H1 (cell line): ENCODE measurements at regions not wholly inside any gene's neighbourhood (a gene's known extent, or its start where the extent isn't known, plus 50 kb on each side); places are given as distances from the start of the nearest gene placed in this dataset.
A peak's percentile ranks its signal among the peaks of the same experiment; 100 is the strongest.

Experiments used
- RAD21 ChIP-seq, 2 experiments: IDR thresholded peaks in 1 of 2; conservative IDR thresholded peaks in 1 of 2; 2 replicates each; pipeline ENCODE4 v1.6.1; 2011; ENCODE audit warnings: low read depth in 2 of 2, low read length in 2 of 2, improper control_type of control experiment in 1 of 2, inconsistent platforms in 1 of 2, mild to moderate bottlenecking in 1 of 2, moderate library complexity in 1 of 2
- TF ChIP-seq, protein P1 (sequence below): fragments of 300-600 bp; sonication (generic); IDR thresholded peaks from 2 replicates; pipeline ENCODE4 v1.7.1; 2012; ENCODE audit warnings: low read length, moderate library complexity, mild to moderate bottlenecking, inconsistent platforms; ENCODE audit not compliant: insufficient replicate concordance

DNA sequence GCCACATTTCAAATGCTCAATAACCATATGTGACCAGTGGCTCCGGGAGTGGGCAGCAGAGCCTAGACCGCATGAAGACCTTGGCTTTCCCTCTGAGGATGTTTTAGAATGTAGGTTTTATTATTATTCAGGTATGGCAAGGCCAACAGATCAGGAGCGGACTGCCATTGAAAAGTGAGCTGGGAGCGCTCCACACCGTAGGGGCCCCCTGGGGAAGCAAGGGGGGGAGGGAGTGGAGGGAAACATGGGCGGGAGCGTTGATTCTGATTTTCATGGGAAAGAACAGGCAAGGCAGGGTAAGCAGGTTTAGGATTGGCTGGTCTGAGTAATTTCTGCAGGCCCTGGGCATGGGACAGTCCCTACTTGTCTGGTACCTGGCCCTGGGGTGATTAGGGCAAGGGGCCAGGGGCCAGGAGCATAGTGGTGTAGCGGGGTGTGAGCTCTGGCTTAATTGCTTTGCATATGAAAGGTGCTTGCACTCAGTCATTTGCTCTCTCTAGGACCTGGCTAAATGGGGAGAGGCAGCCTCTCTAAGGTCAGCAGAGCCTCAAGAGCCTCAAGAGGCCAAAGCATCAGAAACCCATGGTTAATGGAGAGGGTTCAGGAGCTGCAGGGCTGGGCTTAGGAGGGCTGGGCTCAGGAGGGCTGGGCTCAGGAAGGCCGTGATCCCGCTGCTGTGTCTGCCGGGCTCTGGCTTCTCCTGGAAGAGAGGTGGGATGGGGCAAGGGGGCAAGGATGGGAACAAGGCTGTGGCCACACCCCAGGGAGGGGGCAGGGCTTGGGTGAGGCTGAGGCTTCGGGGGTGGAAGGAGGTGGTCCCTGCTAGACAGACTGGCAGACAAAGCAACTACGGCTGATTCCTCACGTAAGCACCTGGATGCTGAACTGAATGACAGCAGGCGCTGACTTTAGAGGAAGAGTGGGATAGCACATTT is 82.0 kb upstream of the WASF3 start (continued):
- TF ChIP-seq, protein P1, sequence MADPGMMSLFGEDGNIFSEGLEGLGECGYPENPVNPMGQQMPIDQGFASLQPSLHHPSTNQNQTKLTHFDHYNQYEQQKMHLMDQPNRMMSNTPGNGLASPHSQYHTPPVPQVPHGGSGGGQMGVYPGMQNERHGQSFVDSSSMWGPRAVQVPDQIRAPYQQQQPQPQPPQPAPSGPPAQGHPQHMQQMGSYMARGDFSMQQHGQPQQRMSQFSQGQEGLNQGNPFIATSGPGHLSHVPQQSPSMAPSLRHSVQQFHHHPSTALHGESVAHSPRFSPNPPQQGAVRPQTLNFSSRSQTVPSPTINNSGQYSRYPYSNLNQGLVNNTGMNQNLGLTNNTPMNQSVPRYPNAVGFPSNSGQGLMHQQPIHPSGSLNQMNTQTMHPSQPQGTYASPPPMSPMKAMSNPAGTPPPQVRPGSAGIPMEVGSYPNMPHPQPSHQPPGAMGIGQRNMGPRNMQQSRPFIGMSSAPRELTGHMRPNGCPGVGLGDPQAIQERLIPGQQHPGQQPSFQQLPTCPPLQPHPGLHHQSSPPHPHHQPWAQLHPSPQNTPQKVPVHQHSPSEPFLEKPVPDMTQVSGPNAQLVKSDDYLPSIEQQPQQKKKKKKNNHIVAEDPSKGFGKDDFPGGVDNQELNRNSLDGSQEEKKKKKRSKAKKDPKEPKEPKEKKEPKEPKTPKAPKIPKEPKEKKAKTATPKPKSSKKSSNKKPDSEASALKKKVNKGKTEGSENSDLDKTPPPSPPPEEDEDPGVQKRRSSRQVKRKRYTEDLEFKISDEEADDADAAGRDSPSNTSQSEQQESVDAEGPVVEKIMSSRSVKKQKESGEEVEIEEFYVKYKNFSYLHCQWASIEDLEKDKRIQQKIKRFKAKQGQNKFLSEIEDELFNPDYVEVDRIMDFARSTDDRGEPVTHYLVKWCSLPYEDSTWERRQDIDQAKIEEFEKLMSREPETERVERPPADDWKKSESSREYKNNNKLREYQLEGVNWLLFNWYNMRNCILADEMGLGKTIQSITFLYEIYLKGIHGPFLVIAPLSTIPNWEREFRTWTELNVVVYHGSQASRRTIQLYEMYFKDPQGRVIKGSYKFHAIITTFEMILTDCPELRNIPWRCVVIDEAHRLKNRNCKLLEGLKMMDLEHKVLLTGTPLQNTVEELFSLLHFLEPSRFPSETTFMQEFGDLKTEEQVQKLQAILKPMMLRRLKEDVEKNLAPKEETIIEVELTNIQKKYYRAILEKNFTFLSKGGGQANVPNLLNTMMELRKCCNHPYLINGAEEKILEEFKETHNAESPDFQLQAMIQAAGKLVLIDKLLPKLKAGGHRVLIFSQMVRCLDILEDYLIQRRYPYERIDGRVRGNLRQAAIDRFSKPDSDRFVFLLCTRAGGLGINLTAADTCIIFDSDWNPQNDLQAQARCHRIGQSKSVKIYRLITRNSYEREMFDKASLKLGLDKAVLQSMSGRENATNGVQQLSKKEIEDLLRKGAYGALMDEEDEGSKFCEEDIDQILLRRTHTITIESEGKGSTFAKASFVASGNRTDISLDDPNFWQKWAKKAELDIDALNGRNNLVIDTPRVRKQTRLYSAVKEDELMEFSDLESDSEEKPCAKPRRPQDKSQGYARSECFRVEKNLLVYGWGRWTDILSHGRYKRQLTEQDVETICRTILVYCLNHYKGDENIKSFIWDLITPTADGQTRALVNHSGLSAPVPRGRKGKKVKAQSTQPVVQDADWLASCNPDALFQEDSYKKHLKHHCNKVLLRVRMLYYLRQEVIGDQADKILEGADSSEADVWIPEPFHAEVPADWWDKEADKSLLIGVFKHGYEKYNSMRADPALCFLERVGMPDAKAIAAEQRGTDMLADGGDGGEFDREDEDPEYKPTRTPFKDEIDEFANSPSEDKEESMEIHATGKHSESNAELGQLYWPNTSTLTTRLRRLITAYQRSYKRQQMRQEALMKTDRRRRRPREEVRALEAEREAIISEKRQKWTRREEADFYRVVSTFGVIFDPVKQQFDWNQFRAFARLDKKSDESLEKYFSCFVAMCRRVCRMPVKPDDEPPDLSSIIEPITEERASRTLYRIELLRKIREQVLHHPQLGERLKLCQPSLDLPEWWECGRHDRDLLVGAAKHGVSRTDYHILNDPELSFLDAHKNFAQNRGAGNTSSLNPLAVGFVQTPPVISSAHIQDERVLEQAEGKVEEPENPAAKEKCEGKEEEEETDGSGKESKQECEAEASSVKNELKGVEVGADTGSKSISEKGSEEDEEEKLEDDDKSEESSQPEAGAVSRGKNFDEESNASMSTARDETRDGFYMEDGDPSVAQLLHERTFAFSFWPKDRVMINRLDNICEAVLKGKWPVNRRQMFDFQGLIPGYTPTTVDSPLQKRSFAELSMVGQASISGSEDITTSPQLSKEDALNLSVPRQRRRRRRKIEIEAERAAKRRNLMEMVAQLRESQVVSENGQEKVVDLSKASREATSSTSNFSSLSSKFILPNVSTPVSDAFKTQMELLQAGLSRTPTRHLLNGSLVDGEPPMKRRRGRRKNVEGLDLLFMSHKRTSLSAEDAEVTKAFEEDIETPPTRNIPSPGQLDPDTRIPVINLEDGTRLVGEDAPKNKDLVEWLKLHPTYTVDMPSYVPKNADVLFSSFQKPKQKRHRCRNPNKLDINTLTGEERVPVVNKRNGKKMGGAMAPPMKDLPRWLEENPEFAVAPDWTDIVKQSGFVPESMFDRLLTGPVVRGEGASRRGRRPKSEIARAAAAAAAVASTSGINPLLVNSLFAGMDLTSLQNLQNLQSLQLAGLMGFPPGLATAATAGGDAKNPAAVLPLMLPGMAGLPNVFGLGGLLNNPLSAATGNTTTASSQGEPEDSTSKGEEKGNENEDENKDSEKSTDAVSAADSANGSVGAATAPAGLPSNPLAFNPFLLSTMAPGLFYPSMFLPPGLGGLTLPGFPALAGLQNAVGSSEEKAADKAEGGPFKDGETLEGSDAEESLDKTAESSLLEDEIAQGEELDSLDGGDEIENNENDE: no peak
- 0 out of 4 replicates have a peak, but pooled peaks have one; percentile 1 to 3 for TF ChIP-seq RAD21 (IDR thresholded peaks at IDR 0.05 in 1 of 2, conservative IDR thresholded peaks at IDR 0.05 in 1 of 2; ENCODE audit: low read depth in 2 of 2, low read length in 2 of 2)
